ENCODE measurements at regions not wholly inside any gene's neighbourhood (a gene's known extent, or its start where the extent isn't known, plus 50 kb on each side); places are given as distances from the start of the nearest gene placed in this dataset.

GRCh38 chr1:105337420-105337819, 1587.7 kb downstream of the AMY1C start:
- no peak for TF ChIP-seq CTCF (IDR thresholded peaks at IDR 0.05)
- TF ChIP-seq EZH2 (IDR thresholded peaks at IDR 0.05; ENCODE audit: borderline replicate concordance, insufficient read depth, low read depth, low read length, poor library complexity, severe bottlenecking): no peak
